ENCODE measurements at regions not wholly inside any gene's neighbourhood (a gene's known extent, or its start where the extent isn't known, plus 50 kb on each side); places are given as distances from the start of the nearest gene placed in this dataset.

DNA sequence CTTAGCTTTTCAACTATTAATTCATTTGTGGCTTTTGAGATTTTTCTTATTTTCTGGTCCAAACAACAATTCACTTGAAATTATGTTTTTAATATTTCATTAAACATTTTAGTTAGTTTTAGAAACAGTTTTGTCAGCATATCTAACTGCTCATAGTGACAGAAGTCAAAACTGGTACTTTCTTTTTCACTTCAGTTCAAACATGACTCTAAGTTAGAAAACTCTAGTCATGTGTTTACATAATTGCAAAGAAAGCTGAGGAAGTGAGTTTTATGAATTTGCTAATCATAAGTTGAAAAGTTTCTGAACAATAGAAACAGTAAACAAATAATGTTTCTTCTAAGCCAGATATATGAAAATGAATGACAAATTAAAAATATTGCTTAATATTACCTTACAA lies 1931.0 kb downstream of the EFNA5 start:
- Histone ChIP-seq H3K4me3 (no peak overlapping the region), H3K27ac (no peak overlapping the region), H3K9me3 (no peaks in the 10 kb centered on the region), H3K4me1 (no peaks in the 10 kb centered on the region), H3K27me3 (no peaks in the 10 kb centered on the region), H3K36me3 (no peaks in the 10 kb centered on the region)
- in situ Hi-C loops (cut with MboI; ENCODE audit: low sequenced_read_pairs in 4 of 4): no loop called here
- no peak for ATAC-seq
- intact Hi-C loops (cut with DNase I; ENCODE audit: low total_unique reads): no loop called here
- DNase-seq: no peak
- TF ChIP-seq CTCF (IDR thresholded peaks at IDR 0.05 in 4 of 5, conservative IDR thresholded peaks at IDR 0.05 in 1 of 5) (no peak), POLR2A (IDR thresholded peaks at IDR 0.05) (no peak)

- no peaks in the 10 kb centered on the region for H3K4me1 ChIP-seq
- intact Hi-C loops (cut with DNase I; ENCODE audit: low total_unique reads) (no loop called here), in situ Hi-C loops (cut with MboI; ENCODE audit: low sequenced_read_pairs in 4 of 4) (no loop called here)
- no peaks in the 10 kb centered on the region for H3K36me3 ChIP-seq
- H3K4me3 ChIP-seq: no peak overlapping the region
- H3K9me3 ChIP-seq: no peaks in the 10 kb centered on the region
- no peak overlapping the region for H3K27ac ChIP-seq
- ATAC-seq (no peak), DNase-seq (no peak)
- no peak for TF ChIP-seq CTCF (IDR thresholded peaks at IDR 0.05 in 4 of 5, conservative IDR thresholded peaks at IDR 0.05 in 1 of 5)
- TF ChIP-seq POLR2A (IDR thresholded peaks at IDR 0.05): no peak
- no peaks in the 10 kb centered on the region for H3K27me3 ChIP-seq
Measured at GRCh38 chr5:105735704-105736103, 1935.0 kb downstream of the EFNA5 start.

DNA sequence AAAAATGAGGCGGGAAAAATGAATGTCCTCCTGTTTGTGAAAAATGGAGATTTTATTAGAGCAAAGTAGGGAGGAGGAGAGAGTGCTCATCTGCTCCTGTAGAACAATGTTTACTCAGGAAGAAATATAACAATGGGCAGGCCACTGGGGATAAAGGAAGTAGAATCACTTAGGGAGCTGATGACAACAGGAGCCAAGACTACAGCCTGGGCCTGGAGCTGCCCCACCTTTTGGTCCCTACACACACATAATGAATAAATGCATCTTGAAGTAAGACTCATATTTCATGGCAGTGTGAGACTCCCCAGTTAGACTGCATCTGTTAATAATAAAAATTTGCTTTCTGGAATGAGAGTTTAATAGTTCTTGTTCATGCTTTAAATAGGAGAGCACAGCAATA lies 1939.8 kb downstream of the EFNA5 start:
- H3K27ac ChIP-seq: no peak overlapping the region
- H3K27me3 ChIP-seq: no peaks in the 10 kb centered on the region
- in situ Hi-C loops (cut with MboI; ENCODE audit: low sequenced_read_pairs in 4 of 4) (no loop called here), intact Hi-C loops (cut with DNase I; ENCODE audit: low total_unique reads) (no loop called here)
- no peaks in the 10 kb centered on the region for H3K9me3 ChIP-seq
- DNase-seq: no peak
- H3K4me3 ChIP-seq: no peak overlapping the region
- no peaks in the 10 kb centered on the region for H3K4me1 ChIP-seq
- no peak for TF ChIP-seq POLR2A (IDR thresholded peaks at IDR 0.05)
- TF ChIP-seq CTCF (IDR thresholded peaks at IDR 0.05 in 4 of 5, conservative IDR thresholded peaks at IDR 0.05 in 1 of 5): no peak
- ATAC-seq: no peak
- H3K36me3 ChIP-seq: no peaks in the 10 kb centered on the region

DNA sequence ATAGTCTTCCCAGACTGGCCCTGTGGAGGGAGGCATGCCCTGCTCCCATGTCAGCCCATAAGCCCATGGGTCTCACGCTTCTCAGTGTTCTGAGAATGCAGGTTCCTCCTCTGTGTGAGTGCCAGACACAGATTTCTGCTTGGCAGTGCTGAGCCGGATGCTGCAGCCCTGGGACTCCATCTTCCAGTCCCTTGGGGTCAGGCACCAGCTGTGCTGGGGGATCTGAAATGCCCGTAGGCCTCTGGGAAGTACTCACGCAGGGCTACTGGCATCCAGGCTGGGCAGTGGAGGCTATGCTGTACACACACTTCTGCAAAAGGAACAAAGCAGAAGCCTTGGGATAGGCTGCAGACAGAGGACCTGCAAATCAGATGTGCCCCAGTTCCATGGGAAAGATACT lies 1944.6 kb downstream of the EFNA5 start:
- intact Hi-C loops (cut with DNase I; ENCODE audit: low total_unique reads): no loop called here
- Histone ChIP-seq H3K27ac (no peak overlapping the region), H3K9me3 (no peaks in the 10 kb centered on the region), H3K27me3 (no peaks in the 10 kb centered on the region), H3K36me3 (no peaks in the 10 kb centered on the region), H3K4me1 (no peaks in the 10 kb centered on the region), H3K4me3 (no peak overlapping the region)
- ATAC-seq (no peak), DNase-seq (no peak)
- in situ Hi-C loops (cut with MboI; ENCODE audit: low sequenced_read_pairs in 4 of 4): no loop called here
- no peak for TF ChIP-seq POLR2A (IDR thresholded peaks at IDR 0.05)
- TF ChIP-seq CTCF (IDR thresholded peaks at IDR 0.05 in 4 of 5, conservative IDR thresholded peaks at IDR 0.05 in 1 of 5): no peak

GRCh38 chr5:105708442-105708841 lies 1962.3 kb downstream of the EFNA5 start:
- DNase-seq (no peak), ATAC-seq (no peak)
- Histone ChIP-seq H3K27me3 (no peaks in the 10 kb centered on the region), H3K4me3 (no peak overlapping the region), H3K36me3 (no peaks in the 10 kb centered on the region), H3K4me1 (no peaks in the 10 kb centered on the region), H3K27ac (no peak overlapping the region), H3K9me3 (no peaks in the 10 kb centered on the region)
- intact Hi-C loops (cut with DNase I; ENCODE audit: low total_unique reads): no loop called here
- in situ Hi-C loops (cut with MboI; ENCODE audit: low sequenced_read_pairs in 4 of 4): no loop called here
- TF ChIP-seq CTCF (IDR thresholded peaks at IDR 0.05 in 4 of 5, conservative IDR thresholded peaks at IDR 0.05 in 1 of 5): no peak
- no peak for TF ChIP-seq POLR2A (IDR thresholded peaks at IDR 0.05)
